SU-DHL-6 (cell line): ENCODE measurements at regions not wholly inside any gene's neighbourhood (a gene's known extent, or its start where the extent isn't known, plus 50 kb on each side); places are given as distances from the start of the nearest gene placed in this dataset.

Experiments
- H2AFZ ChIP-seq: fragments of 200-600 bp; sonication (generic); 2 replicates; pipeline ENCODE4 v1.6.1; 2014; ENCODE audit warnings: low read depth, mild to moderate bottlenecking, moderate library complexity, mixed read lengths, antibody characterized with exemption, low read length; ENCODE audit not compliant: severe bottlenecking
- H3F3A ChIP-seq: fragments of 200-600 bp; shearing (Covaris generic); 2 replicates; pipeline ENCODE4 v1.6.0; 2016; ENCODE audit warnings: antibody characterized with exemption, mild to moderate bottlenecking; ENCODE audit not compliant: insufficient read depth
- H3K27ac ChIP-seq: fragments of 200-600 bp; sonication (generic); 2 replicates; pipeline ENCODE4 v1.5.1; 2016; ENCODE audit warnings: low read depth, mild to moderate bottlenecking, low read length, moderate library complexity, mixed read lengths
- H3K27me3 ChIP-seq: fragments of 200-600 bp; sonication (generic), shearing (Covaris generic); 2 replicates; pipeline ENCODE4 v1.6.0; 2014; ENCODE audit warnings: mild to moderate bottlenecking, low read length
- H3K36me3 ChIP-seq: fragments of 200-600 bp; sonication (generic); 2 replicates; pipeline ENCODE4 v1.6.1; 2014; ENCODE audit warnings: mild to moderate bottlenecking, low read length, mixed read lengths
- H3K4me2 ChIP-seq: fragments of 300-600, 200-600 bp; shearing (Covaris generic), sonication (generic); 2 replicates; pipeline ENCODE4 v1.6.0; 2014; ENCODE audit warnings: low read length, low read depth, mild to moderate bottlenecking; ENCODE audit not compliant: poor library complexity, severe bottlenecking
- H3K4me3 ChIP-seq: fragments of 200-600 bp; sonication (generic); 2 replicates; pipeline ENCODE4 v1.5.1; 2014; ENCODE audit warnings: antibody characterized with exemption, low read length, mild to moderate bottlenecking, mixed read lengths; ENCODE audit not compliant: insufficient read depth, poor library complexity, severe bottlenecking
- H3K79me2 ChIP-seq: fragments of 200-600 bp; sonication (generic); 2 replicates; pipeline ENCODE4 v1.6.1; 2014; ENCODE audit warnings: mild to moderate bottlenecking, low read length, moderate library complexity; ENCODE audit not compliant: insufficient read depth
- H3K9ac ChIP-seq: fragments of 200-600 bp; sonication (generic); 2 replicates; pipeline ENCODE4 v1.7.0; 2014; ENCODE audit warnings: mild to moderate bottlenecking, low read length
- H3K9me2 ChIP-seq: fragments of 200-600 bp; sonication (generic); replicated peaks from 2 replicates; pipeline ENCODE4 v1.6.1; 2014; ENCODE audit warnings: low read length; ENCODE audit not compliant: insufficient read depth
- H3K9me3 ChIP-seq: fragments of 200-600 bp; sonication (generic); 2 replicates; pipeline ENCODE4 v1.6.1; 2014; ENCODE audit warnings: low read length, mixed read lengths; ENCODE audit not compliant: insufficient read depth
- H4K20me1 ChIP-seq: fragments of 200-600 bp; sonication (generic); 2 replicates; pipeline ENCODE4 v1.6.1; 2014; ENCODE audit warnings: low read depth, mild to moderate bottlenecking, antibody characterized with exemption, low read length, moderate library complexity, mixed read lengths
- CTCF ChIP-seq: fragments of 200-600 bp; sonication (generic); IDR thresholded peaks from one replicate; pipeline ENCODE4 v1.5.1; 2017; ENCODE audit warnings: antibody characterized with exemption, mild to moderate bottlenecking, low read length, moderate library complexity; ENCODE audit not compliant: insufficient read depth, poor library complexity, severe bottlenecking
- EZH2phosphoT487 ChIP-seq: fragments of 200-600 bp; sonication (generic), shearing (Covaris generic); conservative IDR thresholded peaks from 2 replicates; pipeline ENCODE4 v1.6.1; 2018; ENCODE audit warnings: mild to moderate bottlenecking, antibody characterized with exemption, low read length, moderate library complexity, mixed read lengths

DNA sequence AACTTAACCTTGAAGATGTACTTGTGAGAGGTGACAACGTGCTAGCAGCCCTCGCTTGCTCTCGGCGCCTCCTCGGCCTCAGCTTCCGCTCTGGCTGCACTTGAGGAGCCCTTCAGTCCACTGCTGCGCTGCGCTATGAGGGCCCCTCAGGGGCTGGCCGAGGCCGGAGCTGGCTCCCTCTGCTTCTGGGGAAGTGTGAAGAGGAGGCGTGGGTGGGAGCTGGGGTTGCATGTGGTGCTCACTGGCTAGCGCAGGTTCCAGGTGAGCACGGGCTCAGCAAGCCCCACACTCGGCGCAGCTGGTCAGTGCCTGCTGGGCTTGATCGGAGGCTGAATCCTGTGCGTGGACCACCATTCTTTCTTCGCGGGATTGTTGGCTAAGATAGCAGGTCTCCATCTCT, 166.1 kb downstream of the MRPS30 start:
- Histone ChIP-seq H2AFZ (no peak overlapping the region), H4K20me1 (no peaks in the 10 kb centered on the region), H3K27ac (no peak overlapping the region), H3F3A (no peaks in the 10 kb centered on the region), H3K9ac (no peak overlapping the region), H3K27me3 (no peaks in the 10 kb centered on the region), H3K9me3 (0 out of 2 replicates have a peak, but pooled peaks cover 5% of the 10 kb centered on the region), H3K4me2 (no peak overlapping the region), H3K4me3 (no peak overlapping the region), H3K9me2 (no peaks in the 10 kb centered on the region), H3K79me2 (no peaks in the 10 kb centered on the region), H3K36me3 (no peaks in the 10 kb centered on the region)
- TF ChIP-seq CTCF (no peak), EZH2phosphoT487 (no peak)

DNA sequence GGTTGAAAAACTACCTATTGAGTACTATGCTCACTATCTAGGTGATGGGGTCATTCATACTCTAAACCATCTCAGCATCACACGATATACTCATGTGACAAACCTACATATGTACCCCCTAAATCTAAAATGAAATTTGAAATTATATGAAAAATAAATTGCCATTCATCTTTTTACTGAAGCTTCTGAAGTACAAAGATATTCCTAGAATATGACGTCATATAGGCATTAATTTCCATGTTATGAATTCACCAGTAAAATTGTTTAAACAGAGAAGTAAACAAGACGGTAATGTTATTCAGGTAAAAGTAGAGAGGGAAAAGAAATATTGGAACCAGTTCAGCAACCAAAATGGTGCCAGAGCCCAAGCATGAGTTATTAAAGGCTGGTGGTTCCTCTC, 173.0 kb downstream of the MRPS30 start:
- Histone ChIP-seq H3K9me2 (no peaks in the 10 kb centered on the region), H3K4me3 (no peak overlapping the region), H3K36me3 (no peaks in the 10 kb centered on the region), H3K9me3 (peaks cover 22% of the 10 kb centered on the region; the same call in 1 of the 2 replicates), H2AFZ (no peak overlapping the region), H3F3A (no peaks in the 10 kb centered on the region), H3K9ac (no peak overlapping the region), H3K27me3 (no peaks in the 10 kb centered on the region), H3K4me2 (no peak overlapping the region), H3K79me2 (no peaks in the 10 kb centered on the region), H4K20me1 (no peaks in the 10 kb centered on the region), H3K27ac (no peak overlapping the region)
- TF ChIP-seq CTCF (no peak), EZH2phosphoT487 (no peak)

GRCh38 chr5:44983006-44983405, 174.3 kb downstream of the MRPS30 start:
- H3K4me3 ChIP-seq, result no peak overlapping the region
- peaks cover 22% of the 10 kb centered on the region; the same call in 1 of the 2 replicates for H3K9me3 ChIP-seq
- H4K20me1 ChIP-seq, result no peaks in the 10 kb centered on the region
- H2AFZ ChIP-seq, result no peak overlapping the region
- no peak overlapping the region for H3K9ac ChIP-seq
- H3K27ac ChIP-seq, result no peak overlapping the region
- TF ChIP-seq CTCF, result no peak
- TF ChIP-seq EZH2phosphoT487, result no peak
- H3K9me2 ChIP-seq, result no peaks in the 10 kb centered on the region
- no peak overlapping the region for H3K4me2 ChIP-seq
- no peaks in the 10 kb centered on the region for H3K79me2 ChIP-seq
- no peaks in the 10 kb centered on the region for H3K27me3 ChIP-seq
- no peaks in the 10 kb centered on the region for H3F3A ChIP-seq
- H3K36me3 ChIP-seq, result no peaks in the 10 kb centered on the region
